Neural cell (in vitro differentiated cells): ENCODE measurements at regions not wholly inside any gene's neighbourhood (a gene's known extent, or its start where the extent isn't known, plus 50 kb on each side); places are given as distances from the start of the nearest gene placed in this dataset.

ENCODE experiments used
- CTCF ChIP-seq: fragments of 450-650 bp; IDR thresholded peaks from 2 replicates; pipeline ENCODE4 v1.5.1; 2014; ENCODE audit warnings: antibody characterized with exemption, mild to moderate bottlenecking, moderate library complexity; ENCODE audit not compliant: poor library complexity, severe bottlenecking
- EP300 ChIP-seq: fragments of 450-650 bp; conservative IDR thresholded peaks from 2 replicates; pipeline ENCODE4 v1.6.1; 2014; ENCODE audit warnings: antibody characterized with exemption, mild to moderate bottlenecking, moderate library complexity; ENCODE audit not compliant: poor library complexity, severe bottlenecking
- EZH2 ChIP-seq: fragments of 200-600, 300-800 bp; shearing (Covaris generic), sonication (generic); IDR thresholded peaks from 2 replicates; pipeline ENCODE4 v1.6.1; 2014; ENCODE audit warnings: antibody characterized with exemption, low read length, borderline replicate concordance, mild to moderate bottlenecking; ENCODE audit not compliant: insufficient read depth, poor library complexity, severe bottlenecking
- POLR2AphosphoS5 ChIP-seq: IDR thresholded peaks from 2 replicates; pipeline ENCODE4 v1.6.1; 2012
- RAD21 ChIP-seq: fragments of 450-650 bp; conservative IDR thresholded peaks from 2 replicates; pipeline ENCODE4 v1.6.1; 2014; ENCODE audit warnings: antibody characterized with exemption, mild to moderate bottlenecking, moderate library complexity
- SMC3 ChIP-seq: fragments of 450-650 bp; conservative IDR thresholded peaks from 2 replicates; pipeline ENCODE4 v1.6.1; 2014; ENCODE audit warnings: antibody characterized with exemption, mild to moderate bottlenecking, moderate library complexity; ENCODE audit not compliant: poor library complexity
- TAF1 ChIP-seq: IDR thresholded peaks from 2 replicates; pipeline ENCODE4 v1.6.1; 2012; ENCODE audit warnings: low read depth
- TF ChIP-seq, protein P1 (sequence below): IDR thresholded peaks from 2 replicates; pipeline ENCODE4 v1.6.1; 2012; ENCODE audit warnings: borderline replicate concordance

DNA sequence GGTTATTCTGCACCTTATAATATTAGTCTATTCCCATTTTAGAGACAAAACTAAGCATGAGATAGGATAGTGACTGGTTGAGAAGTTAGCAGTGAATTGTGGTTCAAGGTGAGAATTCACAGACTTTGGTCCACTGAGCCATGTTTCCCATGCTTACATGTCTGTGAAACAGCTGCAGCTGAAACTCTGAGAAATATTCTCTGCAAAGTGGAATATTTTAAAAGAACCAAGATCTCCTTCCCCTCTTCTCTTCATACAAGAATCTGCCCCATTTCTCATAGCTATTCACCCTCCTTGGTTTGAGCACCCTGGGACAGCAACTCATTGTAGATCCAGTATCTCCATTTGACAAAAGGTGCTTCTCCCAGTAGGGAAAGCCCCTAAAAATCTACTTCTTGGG is 70.2 kb upstream of the TMEM170B start:
- no peak for TF ChIP-seq TAF1
- no peak for TF ChIP-seq POLR2AphosphoS5
- TF ChIP-seq SMC3: no peak
- no peak for TF ChIP-seq CTCF
- no peak for TF ChIP-seq EZH2
- TF ChIP-seq EP300: no peak
- no peak for TF ChIP-seq RAD21
- TF ChIP-seq, protein P1, sequence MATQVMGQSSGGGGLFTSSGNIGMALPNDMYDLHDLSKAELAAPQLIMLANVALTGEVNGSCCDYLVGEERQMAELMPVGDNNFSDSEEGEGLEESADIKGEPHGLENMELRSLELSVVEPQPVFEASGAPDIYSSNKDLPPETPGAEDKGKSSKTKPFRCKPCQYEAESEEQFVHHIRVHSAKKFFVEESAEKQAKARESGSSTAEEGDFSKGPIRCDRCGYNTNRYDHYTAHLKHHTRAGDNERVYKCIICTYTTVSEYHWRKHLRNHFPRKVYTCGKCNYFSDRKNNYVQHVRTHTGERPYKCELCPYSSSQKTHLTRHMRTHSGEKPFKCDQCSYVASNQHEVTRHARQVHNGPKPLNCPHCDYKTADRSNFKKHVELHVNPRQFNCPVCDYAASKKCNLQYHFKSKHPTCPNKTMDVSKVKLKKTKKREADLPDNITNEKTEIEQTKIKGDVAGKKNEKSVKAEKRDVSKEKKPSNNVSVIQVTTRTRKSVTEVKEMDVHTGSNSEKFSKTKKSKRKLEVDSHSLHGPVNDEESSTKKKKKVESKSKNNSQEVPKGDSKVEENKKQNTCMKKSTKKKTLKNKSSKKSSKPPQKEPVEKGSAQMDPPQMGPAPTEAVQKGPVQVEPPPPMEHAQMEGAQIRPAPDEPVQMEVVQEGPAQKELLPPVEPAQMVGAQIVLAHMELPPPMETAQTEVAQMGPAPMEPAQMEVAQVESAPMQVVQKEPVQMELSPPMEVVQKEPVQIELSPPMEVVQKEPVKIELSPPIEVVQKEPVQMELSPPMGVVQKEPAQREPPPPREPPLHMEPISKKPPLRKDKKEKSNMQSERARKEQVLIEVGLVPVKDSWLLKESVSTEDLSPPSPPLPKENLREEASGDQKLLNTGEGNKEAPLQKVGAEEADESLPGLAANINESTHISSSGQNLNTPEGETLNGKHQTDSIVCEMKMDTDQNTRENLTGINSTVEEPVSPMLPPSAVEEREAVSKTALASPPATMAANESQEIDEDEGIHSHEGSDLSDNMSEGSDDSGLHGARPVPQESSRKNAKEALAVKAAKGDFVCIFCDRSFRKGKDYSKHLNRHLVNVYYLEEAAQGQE: no peak
